Right renal pelvis (tissue), 4 donors: ENCODE measurements at regions not wholly inside any gene's neighbourhood (a gene's known extent, or its start where the extent isn't known, plus 50 kb on each side); places are given as distances from the start of the nearest gene placed in this dataset.
A peak's percentile ranks its signal among the peaks of the same experiment; 100 is the strongest.

ENCODE experiments used
- DNase-seq, 4 donors: peaks; one replicate each; pipeline ENCODE4 v3.0.0-alpha.2; 2013; ENCODE audit warnings: low read depth in 4 of 4, low spot score in 3 of 4, missing footprints in 1 of 4

DNA sequence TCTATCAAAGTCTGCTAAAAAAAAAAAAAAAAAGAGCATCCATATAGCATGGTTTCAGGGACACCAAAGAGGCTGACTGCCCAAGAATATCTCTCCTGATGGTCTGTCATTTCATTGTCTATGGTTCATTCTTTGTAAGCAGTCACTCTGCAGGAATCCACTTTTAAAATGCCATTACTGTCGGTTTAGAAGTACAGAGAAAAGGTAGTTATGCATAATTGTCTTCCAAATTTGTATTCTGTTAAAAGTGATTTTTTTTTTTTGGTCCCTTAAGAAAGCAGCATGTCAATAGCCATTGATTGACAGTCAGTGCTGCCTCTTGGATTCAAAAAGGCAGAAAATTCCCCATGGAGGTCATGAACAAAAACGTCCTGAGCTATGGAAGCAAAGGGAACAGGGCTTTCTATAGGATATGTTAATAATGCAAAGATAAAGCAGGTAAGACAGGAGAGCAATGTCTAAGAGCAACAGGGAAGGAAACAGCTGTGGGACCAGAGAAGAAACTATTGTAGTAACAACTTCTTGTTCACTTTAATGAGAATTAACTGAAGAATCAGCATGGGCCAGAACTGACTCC lies 245.8 kb downstream of the TMX3 start:
- DNase-seq: no peak

DNA sequence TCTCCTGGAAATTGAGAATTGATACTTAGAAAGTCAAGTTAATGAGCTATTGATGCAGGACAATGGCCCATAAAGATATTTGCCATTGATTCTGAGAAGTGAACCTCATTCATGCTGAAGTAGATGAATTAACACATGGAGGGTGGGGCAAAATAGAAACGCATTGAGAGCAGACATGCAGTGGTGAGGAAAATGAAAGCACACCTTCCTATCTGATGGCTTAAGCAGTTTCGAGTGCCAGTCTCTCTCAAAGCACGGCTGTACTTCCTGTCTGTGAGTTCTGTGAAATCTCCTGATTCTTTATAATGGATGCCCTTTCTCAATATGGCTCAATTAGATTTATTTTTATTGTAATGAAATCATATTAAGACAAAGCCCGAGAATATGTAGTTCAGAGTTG lies 247.0 kb downstream of the TMX3 start:
- DNase-seq: no peak

DNA sequence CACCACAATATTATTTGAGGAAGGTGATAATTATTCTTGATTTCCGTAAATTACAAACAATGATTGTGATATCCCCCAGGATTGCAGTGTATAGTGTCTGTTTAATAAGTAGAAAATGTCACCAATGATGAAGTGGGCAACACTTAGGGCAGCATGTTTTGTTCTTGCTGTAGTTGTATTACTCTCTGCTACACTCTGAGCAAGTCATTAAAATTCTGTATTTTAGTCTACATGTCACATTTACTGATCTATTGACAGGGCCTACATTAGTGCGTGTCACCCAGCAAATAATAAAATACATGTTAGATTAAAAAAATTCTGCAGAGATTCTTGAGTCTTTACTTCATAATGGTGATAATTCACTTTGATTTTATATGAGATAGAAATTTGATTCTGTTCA lies 247.6 kb downstream of the TMX3 start:
- DNase-seq: no peak

DNA sequence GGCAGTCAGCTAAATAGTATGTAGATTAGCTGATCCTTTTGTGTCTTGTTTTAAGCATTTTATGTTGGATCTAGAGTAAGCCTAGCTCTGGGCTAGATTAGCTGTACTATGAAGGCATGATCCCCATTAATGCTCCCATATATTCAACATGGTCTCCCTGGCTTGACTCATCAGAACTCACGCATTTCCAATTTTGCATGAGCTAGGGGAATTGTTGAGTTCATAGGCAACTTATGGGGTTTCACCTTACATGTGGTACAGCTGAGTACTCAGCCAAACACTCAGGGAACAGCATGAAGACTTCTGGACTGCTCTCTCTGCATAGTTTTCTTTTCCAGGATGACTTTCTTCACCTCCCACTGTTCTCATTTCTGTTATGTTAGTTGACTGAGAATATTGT lies 248.2 kb downstream of the TMX3 start:
- no peak for DNase-seq

DNA sequence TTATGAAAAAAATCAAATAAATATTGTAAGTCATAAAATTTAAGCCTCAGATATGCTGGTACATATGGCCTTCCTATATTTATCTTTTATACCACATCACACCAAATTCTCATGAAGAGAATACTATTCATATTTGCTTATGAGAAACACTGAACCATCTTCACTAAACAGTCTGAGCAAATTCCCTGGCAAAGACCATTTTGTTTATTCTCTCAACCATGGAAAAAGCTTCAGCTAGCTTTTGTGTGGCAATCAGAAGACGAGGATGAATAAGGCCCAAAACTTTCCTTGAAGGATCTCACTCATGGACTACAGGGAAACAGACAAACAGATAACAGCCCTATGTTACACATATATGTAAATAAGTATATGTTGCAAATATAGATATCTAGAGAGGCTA lies 252.1 kb downstream of the TMX3 start:
- DNase-seq: no peak

DNA sequence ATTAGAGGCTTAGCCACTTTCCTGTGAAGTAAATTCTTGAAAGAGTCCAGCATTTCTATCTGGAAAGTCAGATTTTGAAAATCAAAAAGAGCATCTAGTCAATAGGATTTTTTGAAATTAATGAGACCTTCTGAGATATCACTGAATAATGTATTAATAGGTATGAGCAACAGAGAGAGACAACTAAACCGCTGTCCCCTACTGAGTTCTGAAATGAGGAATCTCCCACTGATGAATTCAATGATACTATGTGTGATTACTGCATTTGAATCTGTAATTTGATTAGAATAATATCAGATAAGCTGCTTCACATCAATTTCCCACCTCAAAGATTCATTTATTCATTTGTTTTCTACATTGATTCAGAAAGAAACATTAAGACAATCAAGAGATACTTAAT lies 252.8 kb downstream of the TMX3 start:
- no peak for DNase-seq

DNA sequence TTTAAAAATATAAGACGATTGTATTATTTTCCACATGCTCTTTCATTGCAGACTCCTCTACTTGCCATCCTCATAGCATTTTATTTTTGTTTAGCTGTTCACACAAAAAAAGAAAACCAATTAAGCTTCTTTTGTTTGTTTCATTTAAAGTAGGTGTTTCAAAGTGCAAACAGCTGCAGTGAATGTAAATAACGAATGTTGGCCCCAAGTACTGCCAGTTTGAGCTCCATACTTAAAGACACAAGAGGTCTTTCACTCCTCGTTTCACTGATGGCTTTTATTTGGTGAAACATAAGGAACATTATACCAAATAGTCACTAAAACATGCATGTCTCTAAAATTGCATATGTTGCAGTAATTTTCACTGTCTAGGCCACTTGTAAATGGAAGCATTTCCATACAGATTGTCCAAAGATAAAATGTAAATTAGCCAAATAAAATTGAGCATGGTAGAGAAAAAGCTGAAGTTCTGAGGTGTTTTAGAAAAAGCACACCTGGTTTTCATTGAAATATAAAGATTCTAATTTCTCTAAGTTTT lies 253.4 kb downstream of the TMX3 start:
- DNase-seq: no peak

DNA sequence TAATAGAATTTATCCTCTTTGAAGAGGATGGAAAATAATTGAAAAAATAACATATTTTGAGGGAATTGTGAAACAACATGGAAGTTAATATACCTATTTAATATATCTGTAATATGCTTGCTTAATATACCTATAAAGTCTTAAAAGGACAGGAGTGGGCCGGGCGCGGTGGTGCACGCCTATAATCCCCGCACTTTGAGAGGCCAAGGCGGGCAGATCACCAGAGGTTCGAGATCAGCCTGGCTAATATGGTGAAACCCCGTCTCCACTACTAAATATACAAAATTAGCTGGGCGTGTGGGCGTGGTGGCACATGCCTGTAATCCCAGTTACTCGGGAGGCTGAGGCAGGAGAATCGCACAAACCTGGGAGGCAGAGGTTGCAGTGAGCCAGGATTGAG lies 254.9 kb downstream of the TMX3 start:
- DNase-seq: no peak

DNA sequence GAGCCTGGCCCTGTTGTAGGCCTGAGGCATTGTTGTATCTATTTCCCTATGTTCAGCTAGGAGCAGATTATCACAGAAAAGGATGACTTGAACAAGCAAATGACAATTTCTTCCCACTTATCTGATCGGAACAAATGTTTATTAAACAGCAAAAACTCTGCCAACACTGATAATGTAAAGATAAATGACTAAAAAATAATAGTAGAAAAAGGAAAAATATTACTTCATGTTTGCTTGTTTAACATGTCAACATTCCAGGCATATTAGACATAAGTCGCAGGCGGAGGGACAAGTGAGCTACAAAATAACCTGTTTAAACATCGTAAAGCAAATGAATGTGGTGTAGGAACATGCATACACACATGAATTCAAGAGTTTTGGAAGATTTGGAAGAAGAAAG lies 257.9 kb downstream of the TMX3 start:
- no peak for DNase-seq

DNA sequence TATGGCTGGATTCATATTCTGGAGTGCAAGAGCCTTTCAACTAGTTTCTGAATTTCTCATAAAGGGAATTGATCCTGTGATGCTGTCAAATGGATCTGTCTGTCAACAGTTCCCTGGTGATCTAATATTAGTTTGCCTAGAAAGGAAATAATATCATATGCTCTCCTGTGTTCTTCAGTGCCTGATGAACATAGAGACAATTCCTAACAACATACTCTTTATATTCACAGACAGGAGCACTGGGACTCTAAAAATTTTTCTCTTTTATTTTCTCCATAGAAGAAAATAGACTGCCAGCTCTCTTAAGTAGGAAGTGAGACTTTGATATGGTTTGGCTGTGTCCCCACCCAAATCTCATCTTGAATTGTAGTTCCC lies 259.7 kb downstream of the TMX3 start:
- DNase-seq: no peak

DNA sequence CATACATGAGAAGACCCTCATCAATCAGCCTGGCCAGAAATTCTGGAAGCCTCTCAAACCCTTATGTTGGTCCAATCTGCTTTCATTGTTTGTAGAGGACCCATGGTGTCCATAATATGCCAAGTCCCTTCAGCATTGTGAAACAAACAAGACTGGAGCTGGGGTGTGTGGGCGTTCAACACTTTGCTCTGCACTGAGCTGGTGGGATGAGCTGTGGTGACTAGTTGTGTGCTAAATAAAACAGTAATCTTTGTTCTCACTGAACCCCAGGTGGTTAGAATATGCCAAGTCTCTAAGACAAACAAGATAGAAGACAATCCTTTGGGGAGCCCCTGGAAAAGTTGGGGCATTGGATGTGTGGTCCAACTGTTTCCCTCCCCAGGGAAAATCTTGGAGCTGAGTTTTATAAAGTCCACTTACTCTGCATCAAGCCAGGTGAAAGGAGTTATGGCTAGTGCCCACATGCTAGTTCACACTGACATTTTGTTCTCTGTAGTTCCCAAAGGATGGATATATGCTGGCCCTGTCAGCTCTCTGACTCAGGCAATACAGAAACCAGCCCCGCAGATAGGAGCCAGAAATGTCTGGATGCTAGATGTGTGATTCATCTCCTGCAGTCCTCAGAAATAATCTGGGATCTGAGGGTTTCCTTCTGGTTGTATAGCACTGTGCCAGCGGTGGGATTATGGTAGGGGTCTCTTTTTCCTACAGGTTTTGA lies 260.2 kb downstream of the TMX3 start:
- no peak for DNase-seq

DNA sequence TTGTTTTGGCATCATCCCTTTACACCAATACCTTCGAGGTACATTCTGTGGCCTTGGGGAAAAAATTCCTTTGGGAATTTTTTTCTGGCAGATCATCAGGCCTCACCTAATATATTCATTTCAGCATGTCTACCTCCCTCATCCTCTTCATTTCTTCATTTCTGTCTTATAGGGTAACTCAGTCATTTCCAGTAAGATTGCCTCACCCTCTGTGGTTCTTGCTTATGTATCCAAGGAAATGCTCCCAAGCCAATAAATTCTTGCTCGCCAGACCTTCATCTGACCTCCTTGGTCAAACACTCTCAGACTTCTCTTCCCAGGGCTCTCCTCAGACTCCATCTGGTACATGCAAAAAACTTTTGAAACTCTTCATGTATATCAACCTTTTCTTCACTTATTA lies 265.6 kb downstream of the TMX3 start:
- DNase-seq: no peak

DNA sequence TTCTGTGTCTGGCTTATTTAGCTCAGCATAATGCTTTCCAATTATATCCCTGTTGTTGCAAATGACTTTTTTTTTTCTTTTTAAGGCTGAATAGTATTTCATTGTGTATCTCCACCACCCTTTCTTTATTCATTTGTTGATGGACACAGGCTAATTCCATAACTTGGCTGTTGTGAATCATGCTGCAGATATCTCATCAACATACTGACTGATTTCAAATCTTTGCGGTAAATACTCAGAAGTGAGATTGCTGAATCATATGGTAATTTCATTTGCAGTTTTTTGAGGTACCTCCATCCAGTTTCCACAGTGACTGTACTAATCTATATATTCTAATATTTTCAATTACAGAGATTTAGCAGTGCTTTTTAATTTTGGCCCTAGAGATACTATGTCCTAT lies 266.2 kb downstream of the TMX3 start:
- no peak for DNase-seq

DNA sequence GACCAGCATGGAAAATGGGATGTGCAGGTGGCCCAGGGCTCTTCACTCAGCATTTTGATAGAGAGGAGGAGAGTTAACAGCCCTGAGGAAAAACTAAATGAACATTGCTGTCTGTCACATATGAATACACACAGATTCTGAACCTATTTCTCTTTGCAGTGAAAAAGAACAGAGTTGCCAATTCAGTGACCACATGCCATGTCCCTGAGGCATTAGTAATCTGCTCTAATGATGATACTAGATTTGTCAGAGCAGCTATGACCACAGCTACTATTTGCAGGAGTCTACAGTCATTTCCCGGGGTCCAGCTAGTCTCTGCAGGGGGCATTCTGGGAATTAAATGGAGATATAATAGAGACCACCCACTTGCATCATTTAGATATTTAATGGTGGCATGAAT lies 267.6 kb downstream of the TMX3 start:
- no peak for DNase-seq

DNA sequence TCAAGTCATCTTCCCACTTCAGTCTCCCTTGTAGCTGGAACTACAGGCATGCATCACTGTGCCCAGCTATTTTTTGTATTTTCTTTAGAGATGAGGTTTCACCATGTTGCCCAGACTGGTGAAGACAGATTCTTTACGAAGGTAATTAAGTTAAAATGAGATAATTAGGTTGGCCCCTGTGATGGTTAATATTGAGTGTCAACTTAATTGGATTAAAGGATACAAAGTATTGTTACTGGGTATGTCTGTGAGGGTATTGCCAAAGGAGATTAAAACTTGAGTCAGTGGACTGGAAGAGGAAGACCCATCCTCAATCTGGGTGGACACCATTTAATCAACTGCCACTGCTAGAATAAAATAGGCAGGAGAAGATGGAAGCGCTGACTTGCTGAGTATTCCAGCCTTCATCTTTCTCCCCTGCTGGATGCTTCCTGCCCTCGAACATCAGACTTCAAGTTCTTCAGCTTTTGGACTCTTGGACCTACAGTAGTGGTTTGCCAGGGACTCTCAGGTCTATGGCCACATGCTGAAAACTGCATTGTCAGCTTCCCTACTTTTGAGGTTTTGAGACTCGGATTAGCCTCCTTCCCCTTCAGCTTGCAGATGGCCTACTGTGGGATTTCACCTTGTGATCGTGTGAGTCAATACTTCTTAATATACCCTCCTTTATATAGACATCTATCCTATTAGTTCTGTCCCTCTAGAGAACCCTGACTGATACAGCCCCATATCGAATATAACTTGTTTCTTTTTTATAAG lies 269.1 kb downstream of the TMX3 start:
- DNase-seq: no peak

DNA sequence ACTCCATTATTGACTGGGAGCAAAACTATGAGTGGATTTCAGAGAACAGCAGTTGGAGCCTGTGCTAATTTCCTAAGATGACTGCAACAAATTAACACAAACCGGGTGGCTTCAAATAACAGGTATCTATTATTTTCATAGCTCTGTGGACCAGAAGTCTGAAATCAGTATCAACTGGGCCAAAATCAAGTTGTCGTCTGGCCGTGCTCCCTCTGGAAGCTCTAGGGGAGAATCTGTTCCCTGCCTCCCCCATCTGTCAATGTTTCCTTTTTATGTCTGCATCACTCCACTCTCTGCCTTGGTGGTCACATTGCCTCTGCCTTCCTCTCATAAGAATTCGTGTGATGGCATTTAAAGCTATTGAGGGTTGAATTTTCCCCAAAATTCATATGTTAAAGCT lies 269.8 kb downstream of the TMX3 start:
- DNase-seq: no peak

DNA sequence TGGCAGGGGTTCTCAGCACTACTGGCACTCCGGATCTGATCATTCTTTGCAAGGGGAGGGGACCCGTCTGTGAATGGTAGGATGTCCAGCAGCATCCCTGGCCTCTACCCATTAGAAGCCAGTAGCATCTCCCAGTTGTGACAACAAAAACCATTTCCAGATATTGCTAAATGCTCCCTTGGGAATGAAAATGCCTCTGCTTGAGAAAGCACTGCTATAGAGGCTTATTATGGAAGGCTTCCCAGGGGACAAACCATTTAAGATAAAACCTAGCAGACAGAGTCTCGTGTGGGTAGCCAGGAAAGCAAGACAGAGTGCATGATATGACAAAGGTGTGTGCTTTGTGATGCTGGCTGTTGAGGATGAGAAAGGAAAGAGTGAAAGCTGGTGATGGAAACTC lies 273.7 kb downstream of the TMX3 start:
- DNase-seq: no peak

DNA sequence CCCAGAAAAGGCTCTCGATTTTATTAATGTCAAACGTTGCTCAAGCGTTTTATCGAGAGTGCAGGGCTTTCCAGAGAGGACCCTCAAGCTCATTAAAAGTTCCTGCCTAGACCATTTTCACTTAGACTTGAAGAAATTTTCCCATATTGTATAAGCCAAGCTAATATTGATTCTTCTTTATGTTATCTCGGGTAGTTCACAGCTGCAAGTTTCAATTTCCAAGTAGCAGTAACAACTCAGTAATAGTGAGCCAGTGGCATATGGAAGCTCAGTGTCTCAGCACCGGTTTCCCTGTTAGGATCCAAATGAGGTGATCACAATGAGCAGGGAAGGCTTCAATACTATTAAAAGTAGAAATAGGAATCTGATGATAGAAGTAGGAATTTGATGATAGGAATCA lies 274.5 kb downstream of the TMX3 start:
- DNase-seq: no peak

DNA sequence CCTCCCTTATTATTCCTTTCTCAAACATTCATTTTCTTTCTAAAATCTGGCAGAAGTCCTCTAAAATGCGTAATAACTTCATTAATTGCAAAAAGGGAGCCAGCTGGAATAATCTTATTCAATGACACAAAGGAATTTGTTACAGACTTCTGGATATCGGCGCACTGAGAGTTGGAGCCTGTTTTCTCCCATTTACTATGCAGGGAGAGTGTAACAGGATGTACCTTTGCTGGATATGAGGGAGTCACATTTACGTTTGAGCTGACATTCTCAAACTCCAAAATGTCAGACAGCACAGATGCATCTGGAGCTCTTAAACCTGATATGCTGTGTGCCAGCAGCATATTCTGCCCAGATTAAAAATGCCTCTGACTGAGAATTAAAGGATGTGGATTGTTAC lies 275.3 kb downstream of the TMX3 start:
- DNase-seq: peak in 2 of 4 donors; percentile 20 to 23

DNA sequence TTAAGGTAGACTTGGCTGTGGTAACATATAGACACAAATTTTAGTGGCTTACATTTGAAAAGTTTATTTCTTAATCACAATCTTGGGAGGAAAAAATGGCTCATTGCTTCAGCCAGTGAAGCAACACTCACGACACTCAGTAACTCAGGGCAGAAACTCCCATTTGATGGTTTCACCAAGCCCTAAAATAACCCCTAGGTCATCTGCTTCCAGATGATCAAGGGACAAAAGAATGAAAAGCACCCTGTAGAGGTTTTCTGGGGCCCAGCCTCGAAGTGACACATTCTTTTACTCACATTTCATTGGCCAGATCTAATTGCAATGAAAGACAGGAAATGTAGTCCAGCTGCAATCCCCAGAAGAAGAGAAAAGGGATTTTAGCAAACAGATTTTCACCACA lies 275.9 kb downstream of the TMX3 start:
- DNase-seq: no peak

DNA sequence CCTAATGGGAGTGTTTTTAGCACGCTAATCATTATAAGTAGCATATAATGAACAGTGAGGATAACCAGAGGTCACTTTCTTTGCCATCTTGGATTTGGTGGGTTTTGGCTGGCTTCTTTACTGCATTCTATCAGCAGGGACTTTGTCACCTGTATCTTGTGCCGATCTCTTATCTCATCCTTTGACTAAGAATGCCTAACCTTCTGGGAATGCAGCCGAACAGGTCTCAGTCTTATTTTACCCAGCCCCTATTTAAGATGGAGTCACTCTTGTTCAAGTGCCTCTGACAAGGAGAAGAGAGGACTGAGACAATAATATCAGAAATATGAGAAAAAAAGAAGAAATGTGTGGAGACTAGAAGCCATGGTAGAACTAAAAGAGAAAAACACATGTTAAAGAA lies 276.4 kb downstream of the TMX3 start:
- no peak for DNase-seq

DNA sequence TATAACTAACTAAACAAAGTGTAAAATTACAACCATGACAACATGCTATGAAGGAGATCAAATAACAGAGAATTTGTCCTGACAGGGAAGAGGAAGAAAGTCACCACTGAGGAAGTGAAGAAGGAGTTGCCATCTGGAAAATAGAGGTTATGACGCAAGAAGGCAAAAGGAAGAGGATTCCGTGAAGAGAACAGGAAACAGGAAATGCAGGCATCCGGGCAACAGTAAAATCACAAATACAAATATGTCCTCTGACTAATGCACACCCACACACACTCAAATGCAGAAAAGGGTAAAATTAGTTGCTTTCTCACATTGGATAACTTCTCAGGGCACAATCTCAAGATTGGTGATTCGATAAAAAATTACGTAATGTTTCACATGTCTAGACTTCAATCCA lies 278.4 kb downstream of the TMX3 start:
- no peak for DNase-seq
